Kidney capillary endothelial cell (primary cell): ENCODE measurements at regions not wholly inside any gene's neighbourhood (a gene's known extent, or its start where the extent isn't known, plus 50 kb on each side); places are given as distances from the start of the nearest gene placed in this dataset.

ENCODE experiments used
- DNase-seq: peaks from one replicate; pipeline ENCODE4 v3.0.0-alpha.2; 2018; ENCODE audit warnings: low spot score

DNA sequence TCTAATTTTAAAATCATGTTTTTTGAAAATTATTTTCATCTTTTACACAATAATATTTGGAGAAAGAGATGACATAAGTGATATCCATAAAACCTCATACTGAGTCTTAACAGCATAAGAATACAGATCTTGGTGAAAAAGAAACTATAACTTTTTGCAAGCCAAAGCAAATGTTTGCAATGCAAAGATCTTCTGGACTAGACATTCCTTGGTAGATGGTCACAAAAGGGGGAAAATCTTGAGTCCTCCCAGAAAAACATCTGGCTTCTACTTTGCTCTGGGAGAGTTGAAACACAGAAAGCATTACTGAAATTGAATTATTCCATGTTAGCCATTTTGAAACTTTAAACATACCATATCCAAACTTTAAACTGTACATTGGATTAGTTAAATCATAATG is 308.2 kb downstream of the ANXA1 start:
- DNase-seq: no peak

DNA sequence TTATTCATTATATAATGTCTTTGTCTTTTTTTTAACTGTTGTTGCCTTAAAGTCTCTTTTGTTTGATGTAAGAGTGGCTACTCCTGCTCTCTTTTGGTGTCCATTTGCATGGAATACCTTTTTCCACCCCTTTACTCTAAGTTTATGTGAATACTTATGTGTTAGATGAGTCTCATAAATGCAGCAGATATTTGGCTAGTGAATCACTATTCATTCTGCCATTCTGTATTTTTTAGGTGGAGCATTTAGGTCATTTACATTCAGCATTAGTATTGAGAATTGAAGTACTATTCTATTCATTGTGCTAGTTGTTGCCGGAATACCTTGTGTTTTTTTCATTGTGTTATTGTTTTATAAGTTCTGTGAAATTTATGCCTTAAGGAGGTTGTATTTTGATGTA is 317.1 kb downstream of the ANXA1 start:
- DNase-seq: no peak

GRCh38 chr9:73470766-73471165 is 319.1 kb downstream of the ANXA1 start:
- DNase-seq: no peak

- no peak for DNase-seq
Observed at GRCh38 chr9:73474002-73474600, 322.4 kb downstream of the ANXA1 start.

DNA sequence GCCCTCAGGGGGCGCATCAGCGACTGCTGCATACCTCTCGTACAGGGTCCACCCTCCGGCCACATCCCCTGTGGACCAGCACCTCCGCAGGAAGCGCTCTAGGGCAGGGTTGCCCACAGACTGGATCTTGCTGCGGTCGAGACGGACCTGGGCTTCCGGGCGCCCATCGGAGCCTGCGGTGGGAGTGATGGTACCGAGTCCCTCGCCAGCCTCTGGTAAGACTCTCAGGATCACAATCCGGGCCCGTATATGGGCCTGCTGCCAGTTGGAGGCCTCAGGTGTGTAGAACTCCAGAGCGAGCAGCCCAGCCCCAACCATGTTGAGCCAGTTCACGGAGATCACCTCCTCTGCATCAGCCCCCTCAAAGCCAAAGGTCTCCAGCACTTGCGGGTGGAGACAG is 323.0 kb downstream of the ANXA1 start:
- no peak for DNase-seq

- no peak for DNase-seq
Observed at GRCh38 chr9:73494894-73495293, 343.2 kb downstream of the ANXA1 start.

DNA sequence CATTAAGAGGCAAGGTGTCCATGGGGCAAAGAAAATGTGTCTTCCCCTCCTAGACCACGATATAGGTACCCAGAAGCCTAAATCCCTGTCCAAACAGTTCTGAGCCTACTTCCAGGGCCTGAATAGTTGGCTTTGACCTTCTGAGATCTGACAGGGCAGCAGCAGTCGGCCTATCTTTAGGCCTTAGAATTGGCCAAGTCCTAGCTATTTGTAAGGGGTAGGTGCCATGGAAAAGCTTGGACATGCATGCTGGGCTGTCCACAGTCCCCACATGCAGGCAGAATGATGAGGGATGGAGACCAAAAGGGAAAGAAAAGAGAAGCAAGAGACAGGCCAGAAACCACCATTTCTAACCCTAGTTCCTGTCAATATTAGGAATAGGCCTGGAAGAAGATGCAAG is 346.1 kb downstream of the ANXA1 start:
- DNase-seq: no peak

- no peak for DNase-seq
Observed at GRCh38 chr9:73515216-73515615, 363.6 kb downstream of the ANXA1 start.

- no peak for DNase-seq
Observed at GRCh38 chr9:73523391-73523790, 371.7 kb downstream of the ANXA1 start.

DNA sequence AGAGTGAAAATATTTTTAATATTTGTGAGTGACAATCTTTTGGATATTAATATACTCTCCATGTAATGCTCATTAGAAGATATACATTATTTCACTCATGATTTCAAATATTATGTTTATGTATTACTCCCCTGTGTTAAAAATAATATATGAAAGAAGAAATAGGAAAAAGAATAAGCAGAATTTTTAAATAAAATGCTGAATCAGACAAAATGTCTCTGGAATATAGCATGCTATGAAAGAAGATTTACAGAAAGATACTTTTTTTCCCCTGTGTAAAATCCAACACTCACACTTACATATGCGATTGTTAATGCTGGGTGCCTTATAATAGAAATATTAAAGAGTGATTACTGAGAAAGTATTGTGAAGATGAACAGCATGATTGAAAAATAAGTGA is 373.7 kb downstream of the ANXA1 start:
- DNase-seq: no peak

GRCh38 chr9:73527521-73527920 is 375.9 kb downstream of the ANXA1 start:
- no peak for DNase-seq

- no peak for DNase-seq
Observed at GRCh38 chr9:73528926-73529325, 377.3 kb downstream of the ANXA1 start.

DNA sequence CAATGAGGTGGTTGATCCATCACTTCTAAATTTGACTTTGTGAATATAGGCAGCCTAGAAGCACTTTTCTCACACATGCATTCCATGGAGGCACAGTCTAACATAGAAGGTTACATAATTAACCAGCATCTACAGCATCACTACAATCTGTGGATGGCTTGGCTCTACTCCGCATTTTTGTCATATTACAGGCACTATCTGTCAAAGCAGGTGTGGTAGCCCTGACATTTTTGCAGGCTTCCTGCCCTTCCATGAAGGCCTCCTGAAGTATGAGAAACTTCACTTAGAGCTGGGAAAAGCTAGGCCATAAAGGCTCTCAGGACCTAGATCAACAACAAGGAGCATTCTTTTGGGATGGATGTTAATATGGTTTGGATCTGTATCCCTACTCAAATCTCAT is 378.0 kb downstream of the ANXA1 start:
- no peak for DNase-seq

GRCh38 chr9:73531051-73531532 is 379.4 kb downstream of the ANXA1 start:
- DNase-seq: no peak

DNA sequence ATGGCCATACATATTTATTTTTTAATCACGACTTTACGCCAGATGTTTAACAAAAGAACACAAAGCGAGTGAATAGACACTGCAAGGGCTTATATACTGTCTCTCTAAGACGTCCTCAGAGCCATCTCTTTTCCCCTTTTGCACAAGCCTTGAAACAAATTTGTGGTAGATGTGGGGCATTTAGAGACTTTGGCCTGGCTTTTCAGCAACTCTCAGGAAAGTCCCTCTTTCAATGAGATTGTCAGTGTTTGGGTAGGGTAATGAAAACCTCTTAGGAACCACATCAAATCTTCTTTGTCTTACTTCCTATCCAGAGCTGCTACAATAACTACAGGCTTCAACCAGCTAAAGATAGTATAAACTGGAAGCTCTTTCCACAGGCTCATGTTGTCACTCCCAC is 380.0 kb downstream of the ANXA1 start:
- DNase-seq: no peak

DNA sequence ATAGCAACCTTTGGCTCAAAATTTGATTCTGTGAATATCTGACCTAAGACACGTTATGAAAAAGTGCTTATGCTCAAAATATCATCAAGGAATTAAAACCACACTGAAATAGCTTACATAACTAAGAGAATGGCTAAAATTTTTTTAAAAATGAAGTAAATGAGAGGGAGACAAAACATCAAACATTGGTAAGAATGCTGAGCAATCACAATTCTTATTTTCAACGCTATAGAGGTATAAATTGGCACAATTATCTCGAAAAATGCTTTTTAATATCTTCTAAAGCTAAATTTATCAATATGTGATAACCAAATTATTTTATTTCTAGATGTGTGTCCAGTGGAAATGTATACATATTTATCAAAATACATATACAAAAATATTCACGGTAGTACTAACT is 381.3 kb downstream of the ANXA1 start:
- DNase-seq: no peak

DNA sequence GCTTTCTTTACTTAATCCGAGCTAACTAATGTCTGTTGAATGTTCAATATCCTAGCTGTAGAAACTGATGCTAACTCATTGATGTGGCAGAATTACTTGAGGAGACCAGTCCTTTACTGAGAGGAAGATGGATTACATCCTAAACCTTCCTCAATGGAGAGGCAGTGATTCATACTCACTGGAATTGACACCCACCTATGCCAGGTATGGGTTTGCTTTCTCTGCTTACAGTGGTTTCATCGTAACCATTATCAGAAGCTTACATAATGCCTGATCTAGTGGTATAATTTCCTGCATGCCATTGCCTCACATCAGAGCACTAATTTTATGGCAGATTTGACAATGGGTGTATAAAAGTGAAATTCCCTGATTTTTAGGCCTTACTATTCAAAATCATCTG is 384.7 kb downstream of the ANXA1 start:
- no peak for DNase-seq

- no peak for DNase-seq
Observed at GRCh38 chr9:73537561-73537960, 385.9 kb downstream of the ANXA1 start.

- no peak for DNase-seq
Observed at GRCh38 chr9:73539881-73540390, 388.3 kb downstream of the ANXA1 start.

DNA sequence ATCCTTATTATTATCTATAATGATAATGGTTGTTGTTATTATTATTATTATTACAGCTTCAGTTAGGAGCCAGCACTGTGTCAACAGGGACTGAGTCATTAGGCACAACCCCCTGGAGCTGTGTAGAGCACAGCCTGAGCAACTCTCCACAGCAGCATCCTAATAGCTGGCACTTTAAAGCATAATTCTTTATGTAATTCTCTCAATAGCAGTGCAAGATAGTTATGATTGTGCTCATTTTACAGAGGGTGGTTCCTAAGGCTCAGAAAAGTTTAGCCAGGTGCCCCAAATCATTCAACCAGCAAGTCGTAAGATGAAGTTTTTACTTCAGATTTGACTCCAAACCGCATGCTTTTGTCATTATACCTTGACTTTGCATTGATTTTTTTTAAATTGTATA is 390.3 kb downstream of the ANXA1 start:
- DNase-seq: no peak

DNA sequence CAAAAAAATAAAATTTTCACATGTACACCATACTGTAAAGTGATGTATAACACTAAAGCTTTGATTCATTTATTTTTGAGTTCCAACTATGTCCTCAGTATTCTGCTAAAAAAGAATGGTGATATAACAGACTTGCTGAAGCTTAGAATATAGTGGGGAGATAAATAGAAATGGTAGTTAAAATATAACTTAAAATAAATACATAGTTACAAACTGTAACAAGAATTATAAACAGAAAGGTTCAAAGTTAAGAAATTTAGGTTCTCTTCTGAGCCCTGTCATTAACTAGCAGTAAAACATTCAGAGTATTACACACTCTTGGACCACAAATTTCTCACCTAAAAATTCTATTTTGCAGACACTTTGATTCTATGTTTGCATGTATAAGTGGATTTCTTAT is 392.1 kb downstream of the ANXA1 start:
- DNase-seq: no peak

GRCh38 chr9:73548201-73548600 is 396.5 kb downstream of the ANXA1 start:
- DNase-seq: no peak

GRCh38 chr9:73549991-73550390 is 398.3 kb downstream of the ANXA1 start:
- DNase-seq: no peak

DNA sequence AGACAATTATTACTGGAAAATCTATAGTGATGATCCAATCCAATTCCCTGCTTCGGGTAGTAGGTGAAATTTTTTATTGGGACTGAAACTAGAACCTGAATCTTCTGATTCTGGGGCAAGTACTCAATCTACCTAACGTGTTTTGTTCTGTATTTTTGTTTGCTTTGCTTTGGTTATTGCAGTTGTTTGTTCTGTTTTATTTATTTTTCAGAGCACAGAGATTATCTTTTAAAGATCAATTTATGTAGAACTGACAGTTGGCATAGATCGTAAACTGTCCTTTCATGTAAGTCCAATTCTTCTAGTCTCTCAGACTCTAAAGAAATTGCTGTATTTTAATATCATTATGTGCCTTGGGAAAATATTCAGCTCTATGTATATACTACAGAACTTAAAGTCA is 401.6 kb downstream of the ANXA1 start:
- no peak for DNase-seq

DNA sequence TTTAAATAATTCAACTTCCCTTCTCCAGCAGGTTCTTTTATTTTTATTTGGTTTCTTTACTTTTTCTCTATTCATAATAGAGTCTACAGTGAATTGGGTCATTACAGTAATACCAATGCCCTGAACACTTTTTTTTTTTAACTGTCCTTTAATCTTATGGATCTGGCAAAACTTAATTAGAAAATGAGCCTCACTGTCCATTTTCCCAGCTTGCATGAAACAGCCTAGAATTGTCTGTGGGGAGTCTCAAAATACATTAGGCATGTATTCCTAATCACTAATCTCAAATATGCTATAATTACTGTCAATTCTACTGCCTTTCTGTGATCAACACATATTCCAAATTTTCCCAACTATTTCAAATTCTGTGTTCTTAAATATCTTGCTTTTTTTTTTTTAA is 406.8 kb downstream of the ANXA1 start:
- DNase-seq: no peak
